Keratinocyte (primary cell): ENCODE measurements at regions not wholly inside any gene's neighbourhood (a gene's known extent, or its start where the extent isn't known, plus 50 kb on each side); places are given as distances from the start of the nearest gene placed in this dataset.

Experiments used
- DNase-seq: peaks from one replicate; pipeline ENCODE4 v3.0.0-alpha.2; 2011; ENCODE audit warnings: low read depth, missing footprints, low spot score
- FAIRE-seq: peaks from 2 replicates; lab custom pipeline; 2011; peaks lifted over from hg19 to GRCh38; lab: Jason Lieb, UNC
- H2AFZ ChIP-seq: 2 replicates; pipeline ENCODE4 v1.6.0; 2012; ENCODE audit warnings: low read length, control low read depth, inconsistent platforms; ENCODE audit not compliant: control insufficient read depth
- H3K27ac ChIP-seq: 2 replicates; pipeline ENCODE4 v1.5.1; 2011; ENCODE audit warnings: low read length; ENCODE audit not compliant: control insufficient read depth, insufficient read depth
- H3K27me3 ChIP-seq: 3 replicates; pipeline ENCODE4 v1.6.0; 2011; ENCODE audit warnings: low read length; ENCODE audit not compliant: control insufficient read depth, insufficient read depth; ENCODE audit errors: extremely low read depth
- H3K36me3 ChIP-seq, 2 experiments: 2 replicates in 1 of 2; 3 replicates in 1 of 2; pipeline ENCODE4 v1.5.1; 2011; ENCODE audit warnings: low read length in 2 of 2, mild to moderate bottlenecking in 1 of 2; ENCODE audit not compliant: control insufficient read depth in 2 of 2, insufficient read depth in 2 of 2; ENCODE audit errors: extremely low read depth in 1 of 2
- H3K4me1 ChIP-seq: 3 replicates; pipeline ENCODE4 v1.5.1; 2011; ENCODE audit warnings: low read length; ENCODE audit not compliant: control insufficient read depth, insufficient read depth; ENCODE audit errors: extremely low read depth
- H3K4me2 ChIP-seq: 3 replicates; pipeline ENCODE4 v1.6.0; 2011; ENCODE audit warnings: low read depth, low read length; ENCODE audit not compliant: control insufficient read depth, insufficient read depth; ENCODE audit errors: extremely low read depth
- H3K4me3 ChIP-seq, 3 experiments: fragments of 200-600 bp in 1 of 3; sonication (generic) in 1 of 3; 2 replicates in 2 of 3; 3 replicates in 1 of 3; pipeline ENCODE4 v1.5.1; 2011 to 2016; ENCODE audit warnings: low read length in 3 of 3, mild to moderate bottlenecking in 3 of 3, control low read depth in 2 of 3, inconsistent platforms in 1 of 3, low read depth in 1 of 3, mixed read lengths in 1 of 3, mixed run types in 1 of 3, moderate library complexity in 1 of 3; ENCODE audit not compliant: control insufficient read depth in 2 of 3, insufficient read depth in 2 of 3; ENCODE audit errors: extremely low read depth in 1 of 3
- H3K79me2 ChIP-seq: 2 replicates; pipeline ENCODE4 v1.6.0; 2012; ENCODE audit warnings: low read length; ENCODE audit not compliant: control insufficient read depth, insufficient read depth
- H3K9ac ChIP-seq: 3 replicates; pipeline ENCODE4 v1.6.0; 2011; ENCODE audit warnings: low read length; ENCODE audit not compliant: control insufficient read depth, insufficient read depth; ENCODE audit errors: extremely low read depth
- H3K9me1 ChIP-seq: 3 replicates; pipeline ENCODE4 v1.6.0; 2011; ENCODE audit warnings: low read length; ENCODE audit not compliant: control insufficient read depth, insufficient read depth; ENCODE audit errors: extremely low read depth
- H3K9me3 ChIP-seq: 2 replicates; pipeline ENCODE4 v1.5.1; 2012; ENCODE audit warnings: low read depth, low read length; ENCODE audit not compliant: control insufficient read depth
- H4K20me1 ChIP-seq: 3 replicates; pipeline ENCODE4 v1.6.0; 2011; ENCODE audit warnings: low read length; ENCODE audit not compliant: control insufficient read depth, insufficient read depth; ENCODE audit errors: extremely low read depth
- CTCF ChIP-seq, 3 experiments: IDR thresholded peaks in 1 of 3; conservative IDR thresholded peaks in 1 of 3; optimal IDR thresholded peaks in 1 of 3; 2 replicates in 2 of 3; 3 replicates in 1 of 3; pipeline versions ENCODE3 to v1.5.1; 2011; ENCODE audit warnings: low read length in 3 of 3, mild to moderate bottlenecking in 3 of 3, moderate library complexity in 2 of 3, control low read depth in 1 of 3, inconsistent platforms in 1 of 3; ENCODE audit not compliant: insufficient read depth in 2 of 3; ENCODE audit errors: extremely low read depth in 1 of 3
- EZH2 ChIP-seq: IDR thresholded peaks from one replicate; pipeline ENCODE4 v1.6.1; 2012; ENCODE audit warnings: inconsistent platforms, mild to moderate bottlenecking, low read length, moderate library complexity
- dilution Hi-C: fragments of 300-500 bp; cut with MboI; formaldehyde crosslinking; loops from one replicate; pipeline ENCODE4 v1.7.0; 2020; ENCODE audit warnings: low sequenced_read_pairs; ENCODE audit not compliant: extremely low pct_ligation_motif_present

DNA sequence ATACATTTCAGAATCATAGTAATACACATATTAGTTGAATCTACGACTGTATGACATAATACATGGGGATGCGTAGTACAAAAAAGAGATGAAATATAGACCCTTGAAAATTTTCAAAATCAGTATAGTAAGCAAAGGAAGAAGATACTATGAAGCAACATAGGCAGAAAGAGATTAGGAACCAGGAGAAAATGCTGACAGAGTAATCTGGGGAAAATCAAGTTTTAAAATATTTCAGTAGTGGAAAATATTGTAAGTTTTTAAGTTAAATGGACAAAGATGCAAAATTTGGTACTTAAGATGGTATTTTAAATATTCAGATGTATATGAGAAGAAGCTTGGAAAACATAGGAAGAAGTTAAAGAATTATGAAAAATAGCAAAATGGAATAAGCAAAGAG lies 915.6 kb upstream of the LRFN5 start:
- FAIRE-seq, result no peak
- Histone ChIP-seq H3K9me3 (no peaks in the 10 kb centered on the region), H2AFZ (no peak overlapping the region), H3K79me2 (no peaks in the 10 kb centered on the region), H3K9me1 (no peaks in the 10 kb centered on the region), H3K4me3 (no peak overlapping the region), H4K20me1 (no peaks in the 10 kb centered on the region), H3K27me3 (no peaks in the 10 kb centered on the region), H3K9ac (no peak overlapping the region), H3K27ac (no peak overlapping the region), H3K4me1 (no peaks in the 10 kb centered on the region), H3K36me3 (no peaks in the 10 kb centered on the region), H3K4me2 (no peak overlapping the region)
- dilution Hi-C loops, result no loop called here
- no peak for DNase-seq
- TF ChIP-seq CTCF (optimal IDR thresholded peaks at IDR 0.05 in 1 of 3, IDR thresholded peaks at IDR 0.05 in 1 of 3, conservative IDR thresholded peaks at IDR 0.05 in 1 of 3; ENCODE audit: extremely low read depth in 1 of 3, insufficient read depth in 2 of 3, low read length in 3 of 3) (no peak), EZH2 (no peak)

GRCh38 chr14:40685764-40686163 lies 920.9 kb upstream of the LRFN5 start:
- Histone ChIP-seq H3K9me3 (no peaks in the 10 kb centered on the region), H3K79me2 (no peaks in the 10 kb centered on the region), H3K27ac (no peak overlapping the region), H3K9ac (no peak overlapping the region), H3K4me3 (no peak overlapping the region), H3K4me2 (no peak overlapping the region), H3K27me3 (no peaks in the 10 kb centered on the region), H3K4me1 (no peaks in the 10 kb centered on the region), H2AFZ (no peak overlapping the region), H4K20me1 (no peaks in the 10 kb centered on the region), H3K36me3 (no peaks in the 10 kb centered on the region), H3K9me1 (no peaks in the 10 kb centered on the region)
- DNase-seq, result no peak
- dilution Hi-C loops, result no loop called here
- FAIRE-seq, result no peak
- no peak for TF ChIP-seq CTCF (optimal IDR thresholded peaks at IDR 0.05 in 1 of 3, IDR thresholded peaks at IDR 0.05 in 1 of 3, conservative IDR thresholded peaks at IDR 0.05 in 1 of 3; ENCODE audit: extremely low read depth in 1 of 3, insufficient read depth in 2 of 3, low read length in 3 of 3)
- no peak for TF ChIP-seq EZH2
